RWPE2 (cell line): ENCODE measurements at regions not wholly inside any gene's neighbourhood (a gene's known extent, or its start where the extent isn't known, plus 50 kb on each side); places are given as distances from the start of the nearest gene placed in this dataset.
A peak's percentile ranks its signal among the peaks of the same experiment; 100 is the strongest.

Experiments used
- ATAC-seq: fragments of 200-7000 bp; cut with Tn5 transposase; 3 replicates; pipeline ENCODE4 v1.9.1; 2021; ENCODE audit warnings: low read depth
- DNase-seq: peaks from one replicate; pipeline ENCODE4 v3.0.0-alpha.2; 2020; ENCODE audit warnings: low spot score
- H3K27ac ChIP-seq: fragments of 450-650 bp; 2 replicates; pipeline ENCODE4 v1.5.1; 2017; ENCODE audit warnings: mild to moderate bottlenecking; ENCODE audit not compliant: poor library complexity, severe bottlenecking
- H3K27me3 ChIP-seq: fragments of 250-450 bp; sonication (Bioruptor Pico); 2 replicates; pipeline ENCODE4 v1.5.1; 2021; ENCODE audit warnings: mild to moderate bottlenecking, moderate library complexity; ENCODE audit not compliant: insufficient read depth, poor library complexity, severe bottlenecking
- H3K36me3 ChIP-seq: fragments of 250-450 bp; sonication (Bioruptor Pico); 2 replicates; pipeline ENCODE4 v1.5.1; 2020; ENCODE audit warnings: low read depth, mild to moderate bottlenecking, moderate library complexity
- H3K4me1 ChIP-seq: fragments of 250-450 bp; sonication (Bioruptor Pico); 2 replicates; pipeline ENCODE4 v1.5.1; 2021; ENCODE audit warnings: mild to moderate bottlenecking, moderate library complexity; ENCODE audit not compliant: insufficient read depth, poor library complexity, severe bottlenecking
- H3K4me3 ChIP-seq: fragments of 250-450 bp; sonication (Bioruptor Pico); 2 replicates; pipeline ENCODE4 v1.5.1; 2021; ENCODE audit warnings: mild to moderate bottlenecking, moderate library complexity; ENCODE audit not compliant: severe bottlenecking
- H3K9me3 ChIP-seq: fragments of 250-450 bp; sonication (Bioruptor Pico); 2 replicates; pipeline ENCODE4 v1.5.1; 2021; ENCODE audit warnings: mild to moderate bottlenecking, moderate library complexity; ENCODE audit not compliant: severe bottlenecking
- TF ChIP-seq, protein P1 (sequence below): fragments of 450-650 bp; IDR thresholded peaks from one replicate; pipeline ENCODE4 v1.5.1; 2017; ENCODE audit warnings: mild to moderate bottlenecking, moderate library complexity; ENCODE audit not compliant: poor library complexity, severe bottlenecking

DNA sequence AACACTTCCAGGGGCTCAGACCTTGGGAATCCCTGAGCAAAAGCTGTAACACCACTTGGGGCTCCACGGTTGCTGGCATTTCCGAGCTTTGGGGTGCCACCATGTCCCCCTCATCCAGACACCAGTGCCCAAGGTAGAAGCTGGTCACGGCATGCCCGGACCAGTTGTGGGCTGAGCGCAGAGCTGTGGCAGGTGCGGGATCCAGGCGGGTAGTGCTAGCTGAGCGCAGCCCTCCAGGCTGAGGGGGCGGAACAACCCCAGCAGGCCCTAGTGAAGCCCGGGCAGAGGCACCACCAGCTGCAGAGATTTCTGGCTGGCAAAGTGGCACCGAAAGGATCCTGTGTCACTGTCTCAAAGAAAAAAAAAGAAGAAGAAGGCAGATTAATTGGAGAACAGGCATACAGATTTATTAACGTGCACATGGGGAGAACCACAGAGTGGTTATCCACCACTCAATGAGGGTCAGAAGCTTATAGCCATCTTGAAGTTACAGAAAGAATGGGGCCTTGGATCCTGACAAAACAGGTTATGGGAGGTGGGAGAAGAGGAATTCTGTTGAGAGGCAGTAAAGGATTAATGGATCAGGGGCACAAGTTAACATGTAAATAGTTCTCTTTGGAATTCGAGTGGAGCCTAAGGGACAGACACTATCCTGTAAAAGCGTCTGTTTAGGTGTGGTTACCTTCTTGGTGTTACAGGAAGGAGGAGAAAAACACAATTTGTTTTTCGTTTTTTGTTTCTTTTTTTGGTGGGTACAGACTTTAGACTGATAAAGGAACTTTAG is 107.5 kb downstream of the CD24 start:
- Histone ChIP-seq H3K4me3 (no peak overlapping the region), H3K4me1 (peaks cover 26% of the 10 kb centered on the region), H3K36me3 (peaks cover 10% of the 10 kb centered on the region; the same call in 1 of the 2 replicates), H3K9me3 (peaks cover 7% of the 10 kb centered on the region), H3K27ac (no peak overlapping the region), H3K27me3 (no peaks in the 10 kb centered on the region)
- TF ChIP-seq, protein P1, sequence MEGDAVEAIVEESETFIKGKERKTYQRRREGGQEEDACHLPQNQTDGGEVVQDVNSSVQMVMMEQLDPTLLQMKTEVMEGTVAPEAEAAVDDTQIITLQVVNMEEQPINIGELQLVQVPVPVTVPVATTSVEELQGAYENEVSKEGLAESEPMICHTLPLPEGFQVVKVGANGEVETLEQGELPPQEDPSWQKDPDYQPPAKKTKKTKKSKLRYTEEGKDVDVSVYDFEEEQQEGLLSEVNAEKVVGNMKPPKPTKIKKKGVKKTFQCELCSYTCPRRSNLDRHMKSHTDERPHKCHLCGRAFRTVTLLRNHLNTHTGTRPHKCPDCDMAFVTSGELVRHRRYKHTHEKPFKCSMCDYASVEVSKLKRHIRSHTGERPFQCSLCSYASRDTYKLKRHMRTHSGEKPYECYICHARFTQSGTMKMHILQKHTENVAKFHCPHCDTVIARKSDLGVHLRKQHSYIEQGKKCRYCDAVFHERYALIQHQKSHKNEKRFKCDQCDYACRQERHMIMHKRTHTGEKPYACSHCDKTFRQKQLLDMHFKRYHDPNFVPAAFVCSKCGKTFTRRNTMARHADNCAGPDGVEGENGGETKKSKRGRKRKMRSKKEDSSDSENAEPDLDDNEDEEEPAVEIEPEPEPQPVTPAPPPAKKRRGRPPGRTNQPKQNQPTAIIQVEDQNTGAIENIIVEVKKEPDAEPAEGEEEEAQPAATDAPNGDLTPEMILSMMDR: no peak
- ATAC-seq (no peak), DNase-seq (no peak)

DNA sequence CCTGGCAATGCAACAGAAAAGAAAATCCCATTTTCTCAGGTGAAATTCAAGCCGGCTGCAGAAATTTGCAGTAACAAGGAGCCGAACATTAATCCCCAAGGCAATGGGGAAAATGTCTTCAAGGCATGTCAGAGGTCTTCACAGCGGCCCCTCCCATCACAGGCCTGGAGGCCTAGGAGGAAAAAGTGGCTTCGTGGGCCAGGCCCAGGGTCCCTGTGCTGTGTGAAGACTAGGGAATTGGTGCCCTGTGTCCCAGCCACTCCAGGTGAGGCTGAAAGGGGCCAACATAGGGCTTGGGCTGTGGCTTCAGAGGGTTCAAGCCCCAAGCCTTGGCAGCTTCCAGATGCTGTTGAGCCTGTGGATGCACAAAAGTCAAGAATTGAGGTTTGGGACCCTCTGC is 111.7 kb downstream of the CD24 start:
- Histone ChIP-seq H3K4me3 (no peak overlapping the region), H3K4me1 (peaks cover 13% of the 10 kb centered on the region), H3K27ac (no peak overlapping the region), H3K36me3 (no peaks in the 10 kb centered on the region), H3K27me3 (no peaks in the 10 kb centered on the region), H3K9me3 (no peaks in the 10 kb centered on the region)
- ATAC-seq (no peak), DNase-seq (no peak)
- TF ChIP-seq, protein P1: no peak

DNA sequence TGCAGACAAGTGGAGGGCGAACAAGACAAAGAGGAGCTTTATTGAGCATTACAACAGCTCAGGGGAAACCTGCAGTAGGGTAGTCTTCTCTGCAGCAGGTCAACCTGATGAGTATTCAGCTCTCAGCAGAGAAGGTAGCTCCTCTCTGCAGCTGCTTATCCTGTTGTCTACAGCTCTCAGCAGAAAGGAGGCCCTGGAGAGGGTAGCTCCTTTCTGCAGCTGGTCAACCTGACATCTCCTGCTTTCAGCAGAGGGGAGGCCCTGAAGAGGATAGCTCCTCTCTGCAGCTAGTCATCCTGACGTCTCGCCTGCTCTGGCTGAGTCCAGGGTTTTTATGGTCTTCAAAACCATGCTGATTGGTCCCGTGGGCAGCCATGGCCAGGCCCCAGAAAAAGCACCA is 113.6 kb downstream of the CD24 start:
- Histone ChIP-seq H3K4me3 (no peak overlapping the region), H3K27ac (no peak overlapping the region), H3K9me3 (no peaks in the 10 kb centered on the region)

DNA sequence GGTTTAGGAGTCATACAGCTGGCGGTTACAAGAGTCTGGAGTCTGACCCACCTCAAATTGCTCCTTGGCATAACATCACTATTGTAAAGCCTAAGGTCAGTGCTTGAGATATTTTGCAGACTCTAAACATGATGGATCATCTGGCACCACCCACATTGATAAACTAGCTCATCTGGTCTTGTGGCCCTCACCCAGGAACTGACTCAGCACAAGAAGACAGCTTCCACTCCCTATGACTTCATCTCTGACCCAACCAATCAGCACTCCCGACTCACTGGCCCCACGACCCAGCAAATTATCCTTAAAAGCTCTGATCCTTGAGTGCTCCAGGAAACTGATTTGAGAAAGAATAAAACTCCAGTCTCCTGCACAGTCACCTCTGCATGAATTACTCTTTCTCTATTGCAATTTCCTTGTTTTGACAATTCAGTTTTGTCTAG is 115.9 kb downstream of the CD24 start:
- TF ChIP-seq, protein P1: no peak
- Histone ChIP-seq H3K9me3 (no peaks in the 10 kb centered on the region), H3K36me3 (no peaks in the 10 kb centered on the region), H3K27me3 (no peaks in the 10 kb centered on the region), H3K4me3 (no peak overlapping the region), H3K4me1 (peaks cover 13% of the 10 kb centered on the region), H3K27ac (peak overlapping the region; percentile 79)
- ATAC-seq: peak; percentile 93
- peak; percentile 79 for DNase-seq

More for the DNA sequence above, 113.6 kb downstream of the CD24 start:
- no peaks in the 10 kb centered on the region for H3K36me3 ChIP-seq
- TF ChIP-seq, protein P1: no peak
- peaks cover 13% of the 10 kb centered on the region for H3K4me1 ChIP-seq
- ATAC-seq (no peak), DNase-seq (no peak)
- no peaks in the 10 kb centered on the region for H3K27me3 ChIP-seq
